ENCODE measurements at regions not wholly inside any gene's neighbourhood (a gene's known extent, or its start where the extent isn't known, plus 50 kb on each side); places are given as distances from the start of the nearest gene placed in this dataset.

GRCh38 chr4:104795264-104795939, 300.7 kb upstream of the CXXC4 start:
- DNase-seq (ENCODE audit: low spot score): no peak

DNA sequence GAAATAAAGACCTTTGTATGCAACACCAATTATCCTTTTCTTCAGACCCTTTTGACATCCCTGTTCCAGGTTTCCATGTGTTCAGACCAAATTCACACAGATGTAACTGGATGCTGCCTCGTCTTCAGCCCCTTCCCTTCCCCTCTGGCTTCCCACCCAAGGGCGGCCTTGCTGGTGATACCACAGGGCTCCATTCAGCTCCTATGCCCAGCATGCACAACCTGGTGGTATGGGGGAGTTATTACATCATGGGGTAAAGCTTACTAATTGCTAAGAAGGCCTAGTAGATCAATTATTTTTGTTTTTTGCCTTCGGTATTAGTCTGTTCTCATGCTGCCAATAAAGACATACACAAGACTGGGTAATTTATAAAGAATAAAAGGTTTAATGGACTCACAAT, 317.0 kb upstream of the CXXC4 start:
- DNase-seq (ENCODE audit: low spot score): no peak

DNA sequence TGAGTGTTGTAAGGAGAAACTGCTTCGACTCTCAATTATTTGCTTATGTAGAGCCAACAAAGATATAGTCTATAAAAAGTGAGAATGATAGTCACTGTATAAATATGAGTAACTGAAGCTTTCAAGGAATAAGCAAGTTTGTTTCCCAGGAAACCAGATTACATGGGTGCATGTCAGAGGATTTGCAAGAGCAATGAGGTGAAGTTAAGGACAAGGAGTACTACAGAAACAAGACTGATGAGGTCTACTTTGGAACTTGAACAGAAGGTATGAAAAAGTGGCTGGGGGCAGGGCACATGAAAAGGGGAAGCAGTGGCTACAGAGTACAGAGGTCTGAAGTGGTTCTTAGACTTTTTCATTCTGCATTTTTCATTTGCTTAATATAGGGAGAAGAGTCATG, 321.0 kb upstream of the CXXC4 start:
- DNase-seq (ENCODE audit: low spot score): no peak

- DNase-seq (ENCODE audit: low spot score): no peak
Observed at GRCh38 chr4:104818579-104818978, 323.9 kb upstream of the CXXC4 start.

- no peak for DNase-seq (ENCODE audit: low spot score)
Observed at GRCh38 chr4:104826171-104826570, 320.5 kb upstream of the TET2 start.

GRCh38 chr4:104829761-104830160, 316.9 kb upstream of the TET2 start:
- DNase-seq (ENCODE audit: low spot score): no peak

DNA sequence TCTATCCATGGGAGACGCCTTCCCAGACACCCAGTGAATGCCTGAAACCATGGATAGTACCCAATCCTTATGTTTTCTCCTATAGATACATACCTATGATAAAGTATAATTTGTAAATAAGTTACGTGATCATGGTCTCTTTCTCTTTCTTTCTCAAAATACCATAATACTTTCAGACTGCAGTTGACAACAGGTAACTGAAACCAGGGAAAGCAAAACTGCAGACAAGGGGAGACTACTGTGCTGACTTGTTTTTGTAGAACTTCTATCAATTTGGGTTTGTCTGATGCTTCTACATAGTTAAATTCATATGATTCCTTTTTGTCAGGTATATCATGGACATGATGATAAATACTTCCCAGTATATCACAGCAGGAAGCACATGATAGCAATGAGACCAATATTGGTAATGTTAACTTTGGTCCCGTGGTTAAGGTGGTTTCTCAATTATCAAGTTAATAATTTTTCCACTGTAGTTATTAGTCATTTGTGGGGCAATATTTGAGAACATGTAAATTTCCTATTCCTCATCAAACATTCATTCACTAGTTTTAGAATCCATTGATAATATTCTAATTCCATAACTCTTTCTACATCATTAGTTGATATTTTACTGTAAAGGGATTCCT, 298.0 kb upstream of the TET2 start:
- DNase-seq (ENCODE audit: low spot score): no peak

DNA sequence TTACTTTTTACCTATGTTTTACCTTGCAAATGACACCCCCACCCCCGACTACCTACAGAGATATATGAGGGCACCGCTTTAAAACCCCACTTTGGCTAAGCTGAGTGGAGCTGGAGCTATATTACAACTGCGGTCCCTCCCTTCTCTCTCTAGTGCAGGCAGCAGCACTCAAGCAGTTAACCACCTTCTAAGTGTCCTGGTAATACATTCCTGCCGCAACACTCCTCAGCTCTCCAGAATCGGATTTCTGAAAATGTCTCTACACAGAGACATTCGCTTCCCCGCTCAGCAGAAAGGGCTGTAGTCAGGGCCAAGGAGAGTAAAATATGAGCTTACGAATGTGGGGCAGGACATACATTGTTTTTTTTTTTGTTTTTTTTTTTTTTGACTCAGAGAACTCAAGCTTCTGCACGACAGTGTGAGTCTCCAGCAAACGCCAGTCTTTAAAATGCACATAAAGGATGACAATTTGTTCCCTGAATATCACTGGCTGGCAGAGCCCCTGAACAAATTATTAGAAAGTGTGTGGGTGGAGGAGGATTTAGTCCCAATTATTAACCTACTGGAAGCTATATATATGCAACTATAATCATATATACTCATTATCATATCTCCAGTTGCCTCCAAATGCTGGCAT, 287.0 kb upstream of the TET2 start:
- no peak for DNase-seq (ENCODE audit: low spot score)

GRCh38 chr4:104860238-104861123, 286.2 kb upstream of the TET2 start:
- peak; percentile 75 for DNase-seq (ENCODE audit: low spot score)

GRCh38 chr4:104866809-104867208, 279.9 kb upstream of the TET2 start:
- no peak for DNase-seq (ENCODE audit: low spot score)

DNA sequence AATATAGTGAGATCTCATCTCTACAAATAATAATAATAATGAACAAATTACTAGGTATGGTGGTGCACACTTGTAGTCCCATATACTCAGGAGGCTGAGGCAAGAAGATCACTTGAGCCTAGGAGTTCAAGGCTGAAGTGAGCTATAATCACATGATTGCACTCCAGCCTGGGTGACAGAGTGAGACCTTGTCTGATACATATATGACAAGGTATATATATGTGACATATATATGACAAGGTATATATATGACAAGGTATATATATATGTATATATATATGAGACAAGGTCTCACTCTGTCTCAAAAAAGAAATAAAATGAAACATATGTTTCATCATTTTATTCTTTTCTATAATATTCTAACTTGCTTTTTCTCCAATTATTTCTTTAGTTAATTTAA, 278.1 kb upstream of the TET2 start:
- no peak for DNase-seq (ENCODE audit: low spot score)

DNA sequence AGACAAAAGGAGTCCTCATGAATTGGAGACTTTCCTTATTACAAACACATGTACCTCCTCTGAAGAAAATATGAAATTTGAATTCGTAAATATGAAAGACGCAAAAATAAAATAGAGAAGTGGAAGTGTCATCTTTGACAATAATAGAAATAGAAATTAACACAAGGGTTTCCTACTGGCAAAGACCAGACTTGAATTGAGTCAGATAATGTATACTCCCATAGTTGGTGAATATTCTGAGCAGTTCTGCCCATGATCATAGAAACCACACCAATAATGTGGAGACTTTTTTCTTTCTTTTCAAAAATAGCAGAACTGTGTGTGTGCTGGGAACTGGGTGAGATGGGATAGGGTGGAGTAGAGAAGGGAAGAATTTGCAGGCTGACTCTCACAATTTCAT, 277.7 kb upstream of the TET2 start:
- no peak for DNase-seq (ENCODE audit: low spot score)

GRCh38 chr4:104869831-104870230, 276.8 kb upstream of the TET2 start:
- DNase-seq (ENCODE audit: low spot score): no peak

DNA sequence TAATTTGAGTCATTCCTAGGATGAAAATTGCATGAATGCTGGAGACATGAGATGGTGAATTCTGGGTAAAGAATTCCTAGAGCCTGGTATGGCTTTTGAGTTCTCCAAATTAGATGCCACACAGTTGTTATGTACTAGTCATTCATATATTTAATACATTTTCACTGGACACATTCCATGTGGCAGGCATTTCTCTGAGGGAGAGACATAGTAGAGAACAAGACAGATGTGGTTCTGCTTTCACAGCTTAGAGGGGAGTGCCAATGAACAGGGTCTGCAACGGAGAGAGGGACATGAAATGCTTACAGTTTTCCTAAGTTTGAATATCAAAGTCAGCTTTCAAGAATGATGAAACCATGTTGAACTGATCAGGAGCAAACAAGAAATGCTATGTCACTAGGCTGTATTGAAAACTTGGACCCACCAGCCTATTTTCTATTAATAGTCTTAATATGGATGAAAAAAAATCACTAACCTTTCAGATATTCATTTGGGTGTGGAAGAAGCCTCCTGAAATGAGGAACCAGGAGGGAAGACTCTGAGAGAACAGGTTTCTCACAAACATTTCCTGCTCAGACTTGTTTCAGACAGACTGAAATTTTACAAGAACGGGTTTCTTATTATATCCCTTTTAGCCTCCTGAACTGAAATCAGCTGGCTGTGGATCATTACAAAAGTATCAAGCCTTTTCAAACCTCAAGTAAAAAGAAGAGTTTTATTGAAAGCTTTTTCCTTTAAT, 276.0 kb upstream of the TET2 start:
- no peak for DNase-seq (ENCODE audit: low spot score)

DNA sequence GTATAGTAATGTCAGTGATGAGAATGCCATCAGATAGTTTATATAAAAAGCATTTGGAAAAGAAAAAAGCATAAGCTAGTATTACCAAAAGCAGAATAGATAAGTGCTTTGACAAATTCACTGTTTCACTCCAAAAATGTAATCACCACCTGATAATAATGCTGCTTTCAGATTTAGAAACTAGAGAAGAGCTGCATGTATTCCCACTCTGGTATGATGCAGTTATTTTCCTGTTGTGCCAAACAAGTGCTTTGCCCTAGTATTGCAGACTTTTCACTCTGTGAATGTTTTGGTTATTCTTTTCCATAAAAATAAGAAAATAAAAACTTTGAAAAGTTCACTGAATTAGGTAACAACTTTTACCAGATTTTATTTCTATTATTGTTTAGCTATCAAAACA, 267.7 kb upstream of the TET2 start:
- no peak for DNase-seq (ENCODE audit: low spot score)

DNA sequence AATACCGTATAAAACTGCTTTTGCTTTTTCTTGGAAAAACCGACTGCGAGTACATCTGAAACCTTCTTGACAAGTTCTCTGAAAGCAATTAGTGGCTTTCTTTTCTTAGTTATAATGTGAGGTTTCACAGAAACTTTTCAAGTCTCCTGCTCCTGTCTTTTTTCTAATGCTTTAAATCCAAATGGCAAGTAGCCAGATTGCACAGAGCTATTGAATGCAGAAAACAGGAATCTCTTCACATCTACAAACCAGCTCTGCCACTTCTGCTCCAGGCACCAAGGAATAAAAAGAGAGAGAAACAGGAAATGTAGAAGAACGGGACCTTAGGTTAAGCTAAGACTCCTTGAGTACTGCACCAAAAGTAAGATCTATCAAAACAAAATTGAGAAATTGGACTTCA, 267.3 kb upstream of the TET2 start:
- DNase-seq (ENCODE audit: low spot score): no peak

GRCh38 chr4:104879854-104880253, 266.8 kb upstream of the TET2 start:
- DNase-seq (ENCODE audit: low spot score): no peak

GRCh38 chr4:104881136-104881886, 265.4 kb upstream of the TET2 start:
- DNase-seq (ENCODE audit: low spot score): no peak

DNA sequence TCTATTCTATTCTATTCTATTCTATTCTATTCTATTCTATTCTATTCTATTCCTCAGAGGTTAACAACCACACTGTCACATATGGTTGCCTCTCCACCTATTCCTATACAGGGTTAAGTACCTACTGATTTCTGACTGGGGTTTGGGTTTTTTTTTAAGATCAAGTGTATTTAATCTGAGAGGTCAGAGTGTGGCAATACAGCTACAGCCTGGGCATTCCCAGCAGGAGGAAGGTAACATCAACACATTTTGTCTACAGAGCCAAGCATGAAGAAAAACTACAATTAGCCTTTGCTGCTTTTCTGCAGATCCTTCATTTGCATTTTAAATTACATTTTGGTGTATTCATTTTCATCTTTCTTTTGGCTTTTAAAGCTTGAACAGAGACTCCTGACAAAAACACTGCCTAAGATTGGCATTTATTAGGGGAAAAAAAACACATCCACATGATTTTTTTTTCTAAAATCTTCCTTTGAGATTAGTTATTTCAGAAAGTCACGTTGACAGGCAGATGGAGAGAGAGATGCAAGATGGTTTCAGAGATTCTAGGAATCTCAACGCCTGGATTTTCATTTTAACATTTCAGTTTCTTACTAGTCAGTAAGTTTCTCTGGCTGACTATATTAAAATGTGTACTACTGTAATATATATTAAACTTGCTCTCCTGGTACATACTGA, 255.9 kb upstream of the TET2 start:
- no peak for DNase-seq (ENCODE audit: low spot score)

Measured in LoVo (cell line).